ENCODE measurements at regions not wholly inside any gene's neighbourhood (a gene's known extent, or its start where the extent isn't known, plus 50 kb on each side); places are given as distances from the start of the nearest gene placed in this dataset.
"Not testable (repeated sequence)": the region's sequence is repeated elsewhere in the genome, so short reads cannot be mapped to it uniquely, and the experiment has no call there.

GRCh38 chr6:158881276-158881675, 62.1 kb upstream of the EZR start:
- H2AK9ac ChIP-seq (replicated peaks; ENCODE audit: low read depth, low read length, poor library complexity); H2BK5ac ChIP-seq (ENCODE audit: low read depth, low read length, poor library complexity, severe bottlenecking); H4K20me1 ChIP-seq (ENCODE audit: insufficient read depth, low read length); H3K9me3 ChIP-seq (ENCODE audit: control insufficient read depth, insufficient read depth, low read length); H3K4me2 ChIP-seq (ENCODE audit: low read depth, low read length); H4K8ac ChIP-seq (ENCODE audit: low read depth in 2 of 2, low read length in 2 of 2); H3K56ac ChIP-seq (ENCODE audit: extremely low read depth, insufficient read depth, low read length); H3K4me1 ChIP-seq (ENCODE audit: control insufficient read depth, insufficient read depth, low read length); in situ Hi-C loops (cut with MboI; ENCODE audit: low sequenced_read_pairs); CTCF ChIA-PET; H3K27me3 ChIP-seq (ENCODE audit: control insufficient read depth, insufficient read depth, low read length); H2BK15ac ChIP-seq (ENCODE audit: low read depth, low read length); BruUV-seq (replicated peaks); intact Hi-C loops (cut with micrococcal nuclease); H2BK120ac ChIP-seq (ENCODE audit: low read depth, low read length); H3K9ac ChIP-seq (ENCODE audit: low read depth, low read length); H2AFZ ChIP-seq (replicated peaks; ENCODE audit: low read length, poor library complexity); H3K4me3 ChIP-seq (ENCODE audit: insufficient read depth, low read depth, low read length); H3K9me1 ChIP-seq (ENCODE audit: insufficient read depth, low read length); H3K18ac ChIP-seq (ENCODE audit: low read depth, low read length); dilution Hi-C loops (cut with HindIII; ENCODE audit: low sequenced_read_pairs, unreplicated experiment); H3K23ac ChIP-seq (ENCODE audit: low read depth, low read length); H3K36me3 ChIP-seq (ENCODE audit: control insufficient read depth, insufficient read depth, low read length); H3K79me1 ChIP-seq (ENCODE audit: low read depth in 1 of 2, low read length in 2 of 2); H3K27ac ChIP-seq (ENCODE audit: insufficient read depth, low read length); H3K14ac ChIP-seq (replicated peaks; ENCODE audit: low read depth, low read length); H4K5ac ChIP-seq (ENCODE audit: low read depth, low read length); ATAC-seq (ENCODE audit: low read depth); H4K91ac ChIP-seq (ENCODE audit: insufficient read depth, low read depth, low read length); H2BK20ac ChIP-seq (ENCODE audit: low read depth, low read length); H3K4ac ChIP-seq (ENCODE audit: low read depth, low read length); POLR2A ChIA-PET (ENCODE audit: unreplicated experiment); H2AK5ac ChIP-seq (ENCODE audit: low read depth, low read length); DNase-seq: not testable (repeated sequence)
- no CpG with 5 or more reads among the region's 1 CpG for WGBS, 2 experiments (ENCODE audit: extremely low coverage in 2 of 2, insufficient read length in 1 of 2)
